Smooth muscle cell (in vitro differentiated cells): ENCODE measurements at regions not wholly inside any gene's neighbourhood (a gene's known extent, or its start where the extent isn't known, plus 50 kb on each side); places are given as distances from the start of the nearest gene placed in this dataset.

ENCODE experiments used
- DNase-seq: peaks from one replicate; lab custom pipeline; 2025; ENCODE audit not compliant: unreplicated experiment; lab: John Stamatoyannopoulos, UW
- H2AFZ ChIP-seq: fragments of 200-600 bp; sonication (generic); 2 replicates; pipeline ENCODE4 v1.6.0; 2016; ENCODE audit warnings: antibody characterized with exemption, low read depth, mild to moderate bottlenecking
- H3F3A ChIP-seq: fragments of 200-600 bp; sonication (generic); 2 replicates; pipeline ENCODE4 v1.6.0; 2017; ENCODE audit warnings: antibody characterized with exemption, low read depth
- H3K27ac ChIP-seq: fragments of 200-600 bp; sonication (generic); 2 replicates; pipeline ENCODE4 v1.5.1; 2016; ENCODE audit warnings: low read depth, mild to moderate bottlenecking
- H3K27me3 ChIP-seq: fragments of 200-600 bp; sonication (generic); 2 replicates; pipeline ENCODE4 v1.6.1; 2016; ENCODE audit warnings: low read depth, mild to moderate bottlenecking
- H3K36me3 ChIP-seq: fragments of 200-600 bp; sonication (generic); 2 replicates; pipeline ENCODE4 v1.5.1; 2016; ENCODE audit warnings: low read depth
- H3K4me1 ChIP-seq: fragments of 200-600 bp; sonication (generic); 2 replicates; pipeline ENCODE4 v1.5.1; 2016; ENCODE audit warnings: low read depth
- H3K4me2 ChIP-seq: fragments of 200-600 bp; sonication (generic); 2 replicates; pipeline ENCODE4 v1.6.0; 2016; ENCODE audit warnings: mild to moderate bottlenecking
- H3K4me3 ChIP-seq: fragments of 200-600 bp; sonication (generic); 2 replicates; pipeline ENCODE4 v1.5.1; 2016; ENCODE audit warnings: mild to moderate bottlenecking
- H3K79me2 ChIP-seq: fragments of 200-600 bp; sonication (generic); 2 replicates; pipeline ENCODE4 v1.6.0; 2016; ENCODE audit warnings: low read depth, mild to moderate bottlenecking
- H3K9ac ChIP-seq: fragments of 200-600 bp; sonication (generic); 2 replicates; pipeline ENCODE4 v1.6.0; 2016; ENCODE audit warnings: low read depth
- H3K9me3 ChIP-seq: fragments of 200-600 bp; sonication (generic); replicated peaks from 2 replicates; pipeline ENCODE4 v1.5.1; 2016; ENCODE audit warnings: low read depth
- H4K20me1 ChIP-seq: fragments of 200-600 bp; sonication (generic); 2 replicates; pipeline ENCODE4 v1.6.0; 2016; ENCODE audit warnings: low read depth
- CTCF ChIP-seq: fragments of 200-600 bp; sonication (generic); IDR thresholded peaks from 2 replicates; pipeline ENCODE4 v1.5.1; 2017; ENCODE audit warnings: borderline replicate concordance, mild to moderate bottlenecking, antibody characterized with exemption; ENCODE audit not compliant: insufficient read depth, poor library complexity, severe bottlenecking
- WGBS: methylation state at CpG from one replicate; pipeline ENCODE4 v1.1.7; 2016; ENCODE audit warnings: low lambda C conversion rate; 5-methylcytosine and 5-hydroxymethylcytosine counted together

GRCh38 chr5:84585218-84585617, 200.5 kb upstream of the EDIL3 start:
- Histone ChIP-seq H3K4me1 (no peaks in the 10 kb centered on the region), H3K4me3 (no peak overlapping the region), H3K9ac (no peak overlapping the region), H3K9me3 (no peaks in the 10 kb centered on the region), H3K27me3 (no peaks in the 10 kb centered on the region), H3F3A (no peaks in the 10 kb centered on the region), H3K4me2 (no peak overlapping the region), H3K36me3 (no peaks in the 10 kb centered on the region), H3K27ac (no peak overlapping the region), H2AFZ (no peak overlapping the region), H3K79me2 (no peaks in the 10 kb centered on the region), H4K20me1 (no peaks in the 10 kb centered on the region)
- 90% methylated on average over 5 of the region's 5 CpGs for WGBS
- DNase-seq, result no peak
- TF ChIP-seq CTCF, result no peak

DNA sequence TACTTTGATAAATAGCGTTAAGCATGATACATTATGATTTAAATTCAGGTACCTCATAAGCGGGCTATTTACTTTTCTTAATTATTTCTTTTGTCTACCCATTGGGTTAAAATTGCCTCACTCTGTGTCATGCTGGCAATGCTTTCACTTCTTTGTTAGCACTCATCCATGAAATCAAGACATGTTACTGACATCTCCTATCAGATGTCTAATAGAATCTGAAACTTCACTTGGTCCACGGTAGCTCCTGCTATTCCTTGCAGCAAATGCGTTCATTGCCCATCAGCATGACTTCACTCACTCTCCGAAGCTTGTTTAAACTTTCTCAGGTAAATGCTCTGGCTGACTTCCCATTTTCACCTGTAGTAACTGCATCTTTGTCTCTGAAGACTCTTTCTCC, 193.5 kb upstream of the EDIL3 start:
- Histone ChIP-seq H3K9ac (no peak overlapping the region), H3K79me2 (no peaks in the 10 kb centered on the region), H3K4me1 (no peaks in the 10 kb centered on the region), H2AFZ (no peak overlapping the region), H3K4me3 (no peak overlapping the region), H3K9me3 (no peaks in the 10 kb centered on the region), H3K4me2 (no peak overlapping the region), H4K20me1 (no peaks in the 10 kb centered on the region), H3K27me3 (no peaks in the 10 kb centered on the region), H3K36me3 (no peaks in the 10 kb centered on the region), H3F3A (no peaks in the 10 kb centered on the region), H3K27ac (no peak overlapping the region)
- 85% methylated on average over 5 of the region's 5 CpGs for WGBS
- TF ChIP-seq CTCF, result no peak
- no peak for DNase-seq

- Histone ChIP-seq H3K27me3 (no peaks in the 10 kb centered on the region), H3K4me2 (no peak overlapping the region), H3K4me3 (no peak overlapping the region), H2AFZ (no peak overlapping the region), H4K20me1 (no peaks in the 10 kb centered on the region), H3K79me2 (no peaks in the 10 kb centered on the region), H3F3A (no peaks in the 10 kb centered on the region), H3K27ac (no peak overlapping the region), H3K9ac (no peak overlapping the region), H3K9me3 (no peaks in the 10 kb centered on the region), H3K36me3 (no peaks in the 10 kb centered on the region), H3K4me1 (no peaks in the 10 kb centered on the region)
- TF ChIP-seq CTCF, result no peak
- WGBS, result 93% methylated on average over 3 of the region's 3 CpGs
- no peak for DNase-seq
Observed at GRCh38 chr5:84573017-84573712, 188.5 kb upstream of the EDIL3 start.

GRCh38 chr5:84569307-84569706, 184.6 kb upstream of the EDIL3 start:
- H3K27ac ChIP-seq, result no peak overlapping the region
- no peaks in the 10 kb centered on the region for H3K9me3 ChIP-seq
- no peaks in the 10 kb centered on the region for H3K79me2 ChIP-seq
- DNase-seq, result no peak
- no peaks in the 10 kb centered on the region for H3K27me3 ChIP-seq
- WGBS, result 93% methylated on average over 1 of the region's 1 CpG
- no peak for TF ChIP-seq CTCF
- H3K4me2 ChIP-seq, result no peak overlapping the region
- no peak overlapping the region for H2AFZ ChIP-seq
- no peaks in the 10 kb centered on the region for H3K36me3 ChIP-seq
- H3K4me1 ChIP-seq, result no peaks in the 10 kb centered on the region
- no peak overlapping the region for H3K4me3 ChIP-seq
- no peak overlapping the region for H3K9ac ChIP-seq
- H3F3A ChIP-seq, result no peaks in the 10 kb centered on the region
- no peaks in the 10 kb centered on the region for H4K20me1 ChIP-seq
